ENCODE measurements at regions not wholly inside any gene's neighbourhood (a gene's known extent, or its start where the extent isn't known, plus 50 kb on each side); places are given as distances from the start of the nearest gene placed in this dataset.

GRCh38 chr3:30512576-30512975 is 93.8 kb upstream of the TGFBR2 start:
- TF ChIP-seq CTCF (conservative IDR thresholded peaks at IDR 0.05; ENCODE audit: low read length) (no peak), EZH2phosphoT487 (IDR thresholded peaks at IDR 0.05; ENCODE audit: borderline replicate concordance) (no peak)
